SK-N-SH treated with all-trans-retinoic acid at 6 μM for 48 hours (cell line): ENCODE measurements at regions not wholly inside any gene's neighbourhood (a gene's known extent, or its start where the extent isn't known, plus 50 kb on each side); places are given as distances from the start of the nearest gene placed in this dataset.
A peak's percentile ranks its signal among the peaks of the same experiment; 100 is the strongest.
"Not testable (repeated sequence)": the region's sequence is repeated elsewhere in the genome, so short reads cannot be mapped to it uniquely, and the experiment has no call there.

ENCODE experiments used
- ATAC-seq: fragments of 200-7000 bp; cut with Tn5 transposase; 3 replicates; pipeline ENCODE4 v1.9.1; 2020; ENCODE audit warnings: mild to moderate bottlenecking, moderate library complexity
- ARNTL ChIP-seq: fragments of 450-650 bp; formaldehyde crosslinking; IDR thresholded peaks from 2 replicates; pipeline ENCODE4 v1.5.0; 2020; ENCODE audit warnings: low read depth, mild to moderate bottlenecking, moderate library complexity, borderline replicate concordance
- CREB5 ChIP-seq: fragments of 250-450 bp; sonication (Bioruptor Pico); IDR thresholded peaks from 2 replicates; pipeline ENCODE4 v1.5.1; 2020; ENCODE audit warnings: low read depth, mild to moderate bottlenecking, moderate library complexity
- CSDC2 ChIP-seq: fragments of 250-450 bp; sonication (Bioruptor Pico); IDR thresholded peaks from 2 replicates; pipeline ENCODE4 v1.5.0; 2020; ENCODE audit warnings: mild to moderate bottlenecking, moderate library complexity
- CSRNP3 ChIP-seq: fragments of 250-450 bp; sonication (Bioruptor Pico); IDR thresholded peaks from 2 replicates; pipeline ENCODE4 v1.5.1; 2021; ENCODE audit warnings: mild to moderate bottlenecking, moderate library complexity
- ESRRG ChIP-seq: fragments of 250-450 bp; sonication (Bioruptor Pico); IDR thresholded peaks from 2 replicates; pipeline ENCODE4 v1.6.1; 2021; ENCODE audit warnings: mild to moderate bottlenecking
- GLIS3 ChIP-seq: fragments of 250-450 bp; sonication (Bioruptor Pico); IDR thresholded peaks from 2 replicates; pipeline ENCODE4 v1.5.0; 2020; ENCODE audit warnings: mild to moderate bottlenecking, moderate library complexity
- ISL1 ChIP-seq: fragments of 250-450 bp; sonication (Bioruptor Pico); IDR thresholded peaks from 2 replicates; pipeline ENCODE4 v2.1.2; 2022; ENCODE audit warnings: mild to moderate bottlenecking, moderate library complexity
- OSR1 ChIP-seq: fragments of 250-450 bp; sonication (Bioruptor Pico); IDR thresholded peaks from 2 replicates; pipeline ENCODE4 v1.8.0; 2022; ENCODE audit warnings: moderate library complexity, mild to moderate bottlenecking, inconsistent platforms
- POU6F1 ChIP-seq: fragments of 250-450 bp; sonication (Bioruptor Pico); IDR thresholded peaks from 2 replicates; pipeline ENCODE4 v1.8.0; 2021; ENCODE audit warnings: low read depth, mild to moderate bottlenecking, moderate library complexity, borderline replicate concordance
- RARB ChIP-seq: fragments of 250-450 bp; sonication (Bioruptor Pico); IDR thresholded peaks from 2 replicates; pipeline ENCODE4 v1.8.0; 2021; ENCODE audit warnings: mild to moderate bottlenecking, moderate library complexity
- SNAI2 ChIP-seq: fragments of 250-450 bp; sonication (Bioruptor Pico); IDR thresholded peaks from 2 replicates; pipeline ENCODE4 v1.5.0; 2020; ENCODE audit warnings: mild to moderate bottlenecking, moderate library complexity
- TCF4 ChIP-seq: fragments of 250-450 bp; sonication (Bioruptor Pico); IDR thresholded peaks from 2 replicates; pipeline ENCODE4 v1.8.0; 2021; ENCODE audit warnings: mild to moderate bottlenecking, moderate library complexity, borderline replicate concordance
- TOX ChIP-seq: fragments of 250-450 bp; sonication (Bioruptor Pico); IDR thresholded peaks from 2 replicates; pipeline ENCODE4 v1.8.0; 2021; ENCODE audit warnings: mild to moderate bottlenecking, moderate library complexity, borderline replicate concordance
- TSHZ2 ChIP-seq: fragments of 250-450 bp; sonication (Bioruptor Pico); IDR thresholded peaks from 2 replicates; pipeline ENCODE4 v1.5.0; 2020; ENCODE audit warnings: mild to moderate bottlenecking, moderate library complexity
- ZC3H10 ChIP-seq: fragments of 250-450 bp; sonication (Bioruptor Pico); IDR thresholded peaks from 2 replicates; pipeline ENCODE4 v1.5.1; 2021; ENCODE audit warnings: mild to moderate bottlenecking, moderate library complexity
- ZNF565 ChIP-seq: fragments of 450-650 bp; formaldehyde crosslinking; conservative IDR thresholded peaks from 2 replicates; pipeline ENCODE4 v1.5.0; 2020; ENCODE audit warnings: low read depth, mild to moderate bottlenecking, moderate library complexity
- ZNF70 ChIP-seq: fragments of 450-650 bp; formaldehyde crosslinking; IDR thresholded peaks from 2 replicates; pipeline ENCODE4 v1.5.0; 2020; ENCODE audit warnings: mild to moderate bottlenecking, moderate library complexity
- ZNF8 ChIP-seq: fragments of 450-650 bp; formaldehyde crosslinking; IDR thresholded peaks from 2 replicates; pipeline ENCODE4 v1.5.0; 2020; ENCODE audit warnings: mild to moderate bottlenecking, moderate library complexity

- TF ChIP-seq TCF4 (peak; percentile 71), TSHZ2 (CRISPR knock-in tag) (0 out of 2 replicates have a peak, but pooled peaks have one; percentile 53), GLIS3 (CRISPR knock-in tag) (no peak), CSRNP3 (CRISPR knock-in tag) (0 out of 2 replicates have a peak, but pooled peaks have one; percentile 24)
- no peak for ATAC-seq
Observed at GRCh38 chr14:28163897-28164296, 602.7 kb upstream of the FOXG1 start.

GRCh38 chr14:28187902-28188830, 578.4 kb upstream of the FOXG1 start:
- not testable (repeated sequence) for ATAC-seq

GRCh38 chr14:28196878-28197277, 569.7 kb upstream of the FOXG1 start:
- TF ChIP-seq ESRRG (no peak), SNAI2 (CRISPR knock-in tag) (no peak), ZNF8 (CRISPR knock-in tag) (no peak), CSDC2 (CRISPR knock-in tag) (no peak), TSHZ2 (CRISPR knock-in tag) (no peak), ARNTL (CRISPR knock-in tag) (no peak), ISL1 (CRISPR knock-in tag) (no peak), ZNF70 (no peak), RARB (CRISPR knock-in tag) (no peak), OSR1 (CRISPR knock-in tag) (no peak), TOX (CRISPR knock-in tag) (no peak), CREB5 (CRISPR knock-in tag) (no peak), POU6F1 (CRISPR knock-in tag) (no peak), CSRNP3 (CRISPR knock-in tag) (no peak), ZNF565 (CRISPR knock-in tag) (no peak), ZC3H10 (CRISPR knock-in tag) (no peak)
- TF ChIP-seq, all 23 proteins: peak for 0
- ATAC-seq: no peak
